Hematopoietic multipotent progenitor cell treated with erythropoietin and hydrocortisone succinate and interleukin-3 and kit ligand, for 6 days (in vitro differentiated cells): ENCODE measurements at regions not wholly inside any gene's neighbourhood (a gene's known extent, or its start where the extent isn't known, plus 50 kb on each side); places are given as distances from the start of the nearest gene placed in this dataset.

ENCODE experiments used
- DNase-seq: peaks from one replicate; pipeline ENCODE4 v3.0.0-alpha.2; 2015

DNA sequence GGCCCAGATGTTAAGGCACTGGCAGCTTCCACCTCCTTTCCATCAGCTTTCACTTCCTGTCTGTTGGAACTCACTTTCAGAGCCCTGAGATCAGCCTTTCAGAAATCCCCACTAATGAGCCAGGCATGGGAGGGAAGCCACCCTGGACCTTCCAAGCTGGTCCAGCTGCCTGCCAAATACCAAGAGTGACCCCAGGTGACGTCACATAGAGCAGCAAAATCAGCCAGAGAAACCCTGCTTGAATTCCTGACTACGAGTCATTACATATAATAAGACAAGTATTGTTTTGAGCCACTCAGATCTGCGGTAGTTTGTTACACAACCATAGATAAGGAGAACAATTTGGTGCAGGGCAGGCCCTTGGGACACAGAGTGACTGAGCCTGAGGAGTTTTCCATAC, 556.0 kb upstream of the JAG1 start:
- no peak for DNase-seq

DNA sequence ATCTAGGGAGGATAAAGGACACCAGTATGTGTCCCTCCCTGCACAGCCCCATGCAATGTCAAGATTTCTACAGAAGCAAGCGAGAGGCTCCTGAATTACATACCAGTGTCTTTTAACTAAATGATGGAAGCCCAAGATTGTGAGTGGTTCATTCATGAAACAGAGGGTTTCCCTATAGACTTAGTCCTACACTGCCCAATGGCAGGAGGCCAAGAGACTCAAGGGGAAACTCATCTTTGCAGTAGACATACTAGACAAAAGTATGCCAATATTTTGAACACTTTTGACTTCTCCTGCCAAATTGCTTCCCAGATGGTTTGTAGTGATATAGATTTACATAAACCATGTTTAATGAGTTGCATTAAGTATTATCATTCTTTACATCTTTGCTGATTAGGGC, 557.2 kb upstream of the JAG1 start:
- peak; percentile 8 for DNase-seq

DNA sequence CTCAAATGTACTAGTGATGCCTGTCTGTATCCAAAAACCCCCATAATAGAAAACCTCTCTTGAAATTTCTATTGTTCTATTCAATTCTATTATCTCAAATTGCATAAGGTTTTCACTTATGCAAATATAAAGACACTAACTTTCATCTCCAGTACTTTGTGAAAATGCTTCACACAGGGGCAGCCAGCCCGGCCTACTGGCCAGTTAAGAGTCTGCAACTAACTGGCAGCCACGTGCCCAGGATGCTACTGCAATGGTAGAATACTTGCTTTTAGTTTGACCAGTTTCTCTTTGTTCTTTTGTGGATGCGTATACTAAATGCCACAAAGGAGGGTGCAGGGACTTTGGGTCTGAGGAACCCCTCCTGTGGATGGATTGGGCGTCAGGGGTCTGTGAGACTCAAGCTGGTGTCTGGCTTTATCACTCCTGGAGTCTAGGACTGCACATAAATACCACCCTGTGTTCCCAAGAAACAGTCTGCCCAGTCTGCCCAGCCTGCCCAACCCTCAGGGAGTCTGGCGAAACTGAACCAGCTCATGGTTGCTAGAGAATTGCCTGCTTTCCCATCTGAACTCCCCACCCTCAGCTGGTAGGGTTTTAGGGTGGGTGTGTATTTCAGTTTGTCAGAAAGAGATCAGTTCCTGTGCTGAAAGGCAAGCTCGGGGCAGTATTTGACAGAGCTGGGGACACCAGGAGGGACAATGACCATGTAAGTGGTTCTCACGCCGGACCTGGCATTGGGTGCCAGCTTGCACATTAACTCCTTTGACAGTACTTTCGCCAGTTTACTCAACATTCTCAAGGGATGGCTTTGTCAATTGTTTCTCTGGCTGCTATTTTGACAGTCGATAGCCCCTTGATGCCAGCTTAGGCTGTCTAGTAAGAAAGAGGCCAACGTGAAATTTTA, 558.2 kb upstream of the JAG1 start:
- no peak for DNase-seq

DNA sequence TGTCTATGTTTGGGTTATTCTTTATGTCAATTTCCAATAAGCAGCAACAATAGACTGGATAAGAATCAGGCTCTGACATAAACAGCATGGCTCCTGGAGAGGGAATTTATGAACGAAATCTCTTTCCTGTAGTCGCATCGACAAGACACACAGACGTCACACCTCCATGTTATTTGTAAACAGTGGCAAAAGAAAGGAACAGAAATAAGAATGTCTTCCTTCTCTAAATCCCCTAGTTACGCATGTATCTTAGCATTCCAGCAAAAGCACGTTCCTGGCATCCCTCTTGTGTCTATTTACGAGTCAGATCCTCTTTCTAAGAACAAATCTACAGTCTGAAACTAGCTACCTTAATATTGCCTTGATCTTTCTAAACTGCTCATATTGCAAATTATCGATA, 559.1 kb upstream of the JAG1 start:
- no peak for DNase-seq

DNA sequence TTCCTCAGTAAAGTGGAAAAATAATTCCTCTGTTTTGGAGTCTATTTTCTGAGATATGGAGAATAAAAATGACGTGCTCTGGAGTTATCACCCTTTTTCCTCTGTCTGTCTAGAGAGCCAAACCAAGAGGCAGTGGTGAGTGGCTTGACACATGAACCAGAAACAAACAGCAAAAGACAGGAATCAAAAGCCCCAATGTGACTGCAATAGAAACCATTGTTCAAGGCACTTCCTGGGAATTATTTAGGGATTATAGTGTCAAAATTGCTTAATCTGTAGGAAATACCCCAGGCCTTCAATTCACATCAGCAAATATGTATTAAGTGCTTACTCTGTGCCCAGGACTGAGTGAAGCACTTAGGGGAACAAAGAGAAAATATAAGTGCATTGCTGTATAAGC, 560.4 kb upstream of the JAG1 start:
- DNase-seq, result no peak

DNA sequence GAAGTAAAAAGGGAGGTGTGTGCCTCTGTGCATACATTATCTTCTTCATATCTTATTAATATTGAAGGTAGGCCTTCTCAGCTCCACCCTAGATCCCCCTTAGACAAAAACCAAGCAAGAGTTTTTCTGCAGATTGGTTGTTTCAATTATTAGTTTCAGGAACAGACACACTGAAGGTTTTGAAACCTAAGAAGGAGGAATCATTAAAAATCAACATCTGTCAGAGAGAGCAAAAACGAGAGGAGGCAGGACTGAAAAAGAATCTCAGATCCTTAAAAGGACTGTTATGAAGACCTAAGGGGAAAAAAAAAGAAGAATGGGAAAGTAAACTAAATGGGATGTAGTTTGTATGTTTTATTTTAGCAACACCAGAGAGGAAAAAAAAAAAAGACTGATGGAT, 560.8 kb upstream of the JAG1 start:
- DNase-seq, result no peak

DNA sequence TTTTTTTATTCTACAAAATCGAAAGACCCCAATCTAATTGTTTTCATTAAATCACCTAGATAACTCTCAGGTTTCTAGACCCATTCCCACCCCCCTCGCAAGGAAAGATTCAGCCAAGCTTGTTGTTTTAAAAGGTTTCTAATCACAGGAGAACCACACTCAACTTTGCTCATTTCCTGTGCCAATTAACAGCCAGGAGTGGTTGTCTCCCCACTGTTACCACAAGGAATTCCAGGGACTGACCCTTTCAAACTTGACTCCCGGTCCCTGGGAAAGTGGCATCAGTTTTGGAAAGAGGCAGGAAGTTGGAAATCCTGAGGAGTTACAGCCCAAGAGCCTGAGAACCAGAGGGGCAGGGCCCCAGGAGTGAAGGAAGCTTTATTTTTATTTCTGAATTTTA, 561.3 kb upstream of the JAG1 start:
- DNase-seq, result no peak

DNA sequence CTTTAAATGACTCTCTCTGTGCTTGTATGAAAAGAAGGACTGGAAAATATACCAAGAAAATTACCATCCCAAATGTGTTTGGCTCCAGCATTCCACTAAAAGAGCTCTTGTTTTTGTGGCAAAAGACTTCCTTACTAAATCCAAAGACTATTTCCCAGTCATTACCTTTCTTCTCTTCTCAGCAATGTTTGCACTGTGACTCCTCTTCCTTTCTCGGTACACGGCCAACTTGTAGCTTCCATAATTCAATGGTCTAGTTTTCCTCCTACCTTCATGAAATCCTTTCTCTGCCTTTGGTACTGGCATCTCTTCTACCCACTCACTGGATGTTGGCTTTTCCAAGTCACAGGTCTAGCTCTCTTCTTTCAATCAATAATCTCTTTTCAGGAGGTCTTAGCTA, 568.5 kb upstream of the JAG1 start:
- DNase-seq, result no peak

DNA sequence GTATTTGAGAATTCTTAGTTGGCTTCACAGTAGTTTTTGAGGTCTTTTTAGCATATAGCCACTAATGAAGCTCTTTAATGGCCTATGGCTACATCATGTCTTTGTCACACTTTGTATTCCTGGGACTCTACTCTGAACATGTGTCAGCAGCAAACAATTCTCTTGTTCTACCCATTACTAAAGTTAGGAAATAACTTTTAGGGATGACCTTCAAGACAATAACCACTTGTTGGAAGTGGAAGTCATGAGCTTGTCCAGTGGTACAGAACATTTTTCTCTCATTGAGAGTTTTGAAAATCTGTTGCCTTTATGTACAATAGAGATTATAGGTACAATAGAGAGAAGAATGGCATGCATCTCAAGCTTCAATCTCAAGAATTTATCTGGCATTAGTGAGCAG, 571.6 kb upstream of the JAG1 start:
- no peak for DNase-seq

DNA sequence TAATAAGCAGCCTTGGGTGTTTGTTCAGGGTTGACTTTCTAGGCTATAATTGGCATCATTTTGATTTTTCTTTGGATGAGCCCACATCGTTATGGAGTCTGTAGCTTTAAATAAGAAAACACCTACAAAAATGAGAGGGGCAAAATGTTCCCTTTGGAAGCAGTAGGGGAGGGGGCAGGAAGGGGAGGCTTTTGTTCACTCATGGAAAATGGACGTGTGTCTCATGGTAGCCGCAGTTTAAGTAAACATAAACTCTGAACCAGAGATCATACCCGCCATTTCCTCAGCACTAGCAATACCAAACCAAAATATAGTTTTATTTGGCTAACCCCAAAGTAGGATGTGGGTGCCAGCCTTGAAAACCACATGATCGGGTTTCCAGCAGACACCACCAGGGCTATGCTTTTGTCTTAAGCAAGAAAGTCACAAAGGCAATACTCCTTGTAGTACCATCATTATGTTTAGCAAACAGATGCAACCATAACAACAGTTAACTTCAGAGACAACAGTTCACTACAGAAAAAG, 572.5 kb upstream of the JAG1 start:
- DNase-seq, result peak; percentile 22

DNA sequence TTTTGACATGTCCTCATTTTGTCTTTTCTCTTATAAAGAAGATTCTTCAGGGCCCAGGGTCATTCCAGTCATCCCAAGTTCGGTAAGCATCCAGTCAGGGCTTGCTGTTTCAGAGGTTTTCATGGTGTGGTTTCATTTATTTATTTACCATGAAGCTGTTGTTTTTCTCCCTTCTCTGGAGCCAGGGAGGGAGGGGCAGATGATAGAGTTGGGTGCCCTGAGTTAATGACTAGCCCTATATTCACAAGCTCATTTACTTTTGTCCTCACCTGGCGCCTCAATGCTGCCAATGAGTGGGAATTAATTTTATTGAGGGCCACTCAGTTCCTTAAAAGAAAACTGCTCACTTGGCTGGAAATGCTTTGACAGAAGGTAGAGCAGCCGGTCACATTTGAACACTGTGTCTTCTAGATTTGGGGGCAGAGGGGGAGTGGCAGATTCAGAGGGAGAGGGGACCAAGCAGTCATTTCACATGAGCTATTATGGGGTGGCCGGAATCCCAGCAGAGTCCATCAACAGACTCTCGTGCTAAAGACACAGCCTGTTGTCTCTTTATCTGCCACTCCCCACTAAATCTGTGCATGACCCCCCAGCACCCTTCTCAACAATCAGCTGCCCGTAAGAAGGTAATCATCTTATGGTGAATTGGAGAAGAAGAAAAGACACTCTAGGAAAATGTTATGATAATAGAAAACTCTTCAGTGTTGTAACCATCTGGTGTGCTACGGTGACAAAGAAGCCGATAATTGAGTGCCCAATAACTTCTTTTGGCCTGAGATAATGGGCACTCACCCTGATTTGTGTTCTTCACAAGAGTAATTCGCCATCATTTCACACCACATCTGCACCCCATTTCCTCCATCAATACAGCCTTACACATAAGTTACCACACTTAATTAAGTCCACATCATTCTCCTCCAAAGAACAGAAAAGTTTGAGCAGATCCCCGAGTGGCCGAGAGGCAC, 573.5 kb upstream of the JAG1 start:
- DNase-seq, result no peak

DNA sequence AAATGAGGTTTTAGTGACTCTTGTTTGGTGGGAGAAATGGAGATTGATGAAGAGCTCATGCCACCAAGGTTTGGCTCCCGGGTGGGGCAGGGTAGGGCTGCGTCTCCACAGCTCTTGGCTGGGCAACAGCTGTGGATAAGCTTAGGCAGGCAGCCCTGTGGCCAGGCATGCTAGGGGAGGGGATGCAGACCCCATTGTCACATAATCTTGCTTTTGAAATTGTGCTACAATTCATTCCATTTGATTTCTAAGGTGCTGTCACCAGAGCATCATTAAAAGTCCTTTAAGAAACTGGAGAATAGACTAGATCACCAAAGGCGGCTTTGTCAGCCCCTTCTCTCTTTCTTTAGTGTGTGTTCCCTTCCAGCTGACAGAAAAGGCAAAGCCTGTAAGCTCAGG, 574.2 kb upstream of the JAG1 start:
- no peak for DNase-seq

DNA sequence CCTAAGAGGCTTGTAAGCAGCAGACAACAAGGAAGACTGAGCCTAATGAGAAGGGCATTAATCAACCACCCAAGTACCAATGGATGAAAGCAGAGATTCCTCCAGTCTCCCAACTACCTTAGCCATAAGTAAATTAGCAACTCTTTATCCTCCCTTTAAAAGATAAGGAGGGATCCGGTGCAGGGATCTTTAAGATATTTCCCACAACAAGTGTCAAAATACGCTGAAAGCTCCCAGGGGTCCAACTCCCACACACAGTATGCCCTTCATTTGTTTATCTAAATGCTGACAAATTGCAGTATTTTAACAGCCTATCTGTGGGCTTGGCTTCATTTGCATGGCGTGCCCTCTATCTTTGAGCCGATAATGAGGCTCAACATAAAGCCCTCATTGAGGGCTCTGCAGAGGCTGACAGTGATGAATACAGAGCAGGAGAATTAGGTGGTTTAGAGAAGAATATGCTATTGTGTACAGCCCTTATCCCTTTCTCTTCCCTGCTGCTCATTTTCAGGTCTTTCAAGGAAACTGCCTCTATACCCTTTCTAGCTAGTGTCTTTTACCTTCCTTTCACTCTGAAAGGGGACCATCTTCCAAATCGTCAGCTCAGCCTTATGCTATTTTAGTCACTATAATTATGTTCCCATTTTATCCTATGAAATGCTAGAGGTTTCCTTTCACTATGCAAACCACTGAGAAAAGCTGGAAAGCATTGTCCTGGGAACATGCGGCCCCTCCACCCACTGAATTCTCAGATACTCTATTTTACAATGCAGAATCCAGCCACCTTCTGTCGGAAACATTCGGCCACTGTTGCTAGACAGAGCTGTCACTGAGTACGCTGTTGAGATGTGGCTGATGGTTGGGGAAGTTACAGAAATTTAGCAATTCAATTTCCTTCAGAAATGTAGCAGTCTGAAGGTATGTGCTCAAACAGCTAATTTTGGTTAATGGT, 575.2 kb upstream of the JAG1 start:
- peak; percentile 11 for DNase-seq

DNA sequence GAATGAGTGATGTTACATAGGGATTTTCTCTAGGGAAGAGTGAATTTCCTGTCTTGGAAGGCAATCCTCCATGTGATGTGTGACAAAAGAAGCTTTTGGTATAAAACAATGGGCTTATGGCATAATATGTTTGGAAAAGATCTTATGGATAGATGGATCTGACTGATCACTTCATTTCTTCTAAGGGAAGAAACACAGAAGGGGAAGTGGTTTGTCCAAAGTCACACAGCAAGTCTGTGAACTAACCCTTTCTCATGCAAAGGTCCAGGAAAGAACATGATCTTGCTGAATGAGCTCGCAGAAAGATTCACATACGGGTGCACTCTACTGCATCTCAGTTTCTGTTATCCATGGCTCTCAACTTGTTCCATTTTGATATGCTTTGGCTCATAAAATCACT, 575.9 kb upstream of the JAG1 start:
- DNase-seq, result no peak

DNA sequence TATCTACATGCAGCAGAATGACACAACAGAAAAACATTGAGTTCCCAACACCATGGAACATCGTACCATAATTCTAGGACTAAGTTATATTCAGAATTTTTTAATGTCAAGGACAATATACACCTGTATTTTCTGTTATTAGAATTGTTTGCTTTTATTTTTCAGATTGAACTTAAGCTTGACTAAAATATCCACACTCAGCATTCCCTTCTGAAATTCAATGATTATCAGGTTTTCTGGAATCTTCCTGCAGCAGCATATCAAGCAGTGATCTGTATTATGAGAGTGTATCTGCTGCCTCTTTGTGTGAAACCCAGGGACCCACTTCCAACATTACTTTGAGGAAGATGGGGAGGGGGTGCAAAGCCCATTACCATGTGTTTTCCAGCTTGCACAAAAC, 578.6 kb upstream of the JAG1 start:
- DNase-seq, result no peak

DNA sequence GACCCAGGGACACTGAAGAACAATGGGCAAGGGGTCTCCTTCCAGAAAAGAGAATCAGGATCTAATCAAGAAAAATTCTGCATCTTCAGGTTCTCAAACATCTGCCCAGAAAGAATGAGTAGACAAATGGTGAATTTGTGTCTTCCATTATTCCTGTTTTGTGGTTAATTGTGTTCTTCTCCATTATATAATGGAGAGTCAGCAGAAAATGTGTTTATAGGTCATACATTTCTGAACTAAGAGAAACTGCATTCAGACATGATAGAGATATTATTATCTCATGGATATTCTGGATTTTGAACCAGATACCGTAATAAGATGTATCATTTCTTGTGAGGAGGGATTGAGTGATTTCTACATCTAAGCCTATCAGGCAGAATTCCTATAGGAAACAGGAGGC, 581.7 kb upstream of the JAG1 start:
- DNase-seq, result no peak

DNA sequence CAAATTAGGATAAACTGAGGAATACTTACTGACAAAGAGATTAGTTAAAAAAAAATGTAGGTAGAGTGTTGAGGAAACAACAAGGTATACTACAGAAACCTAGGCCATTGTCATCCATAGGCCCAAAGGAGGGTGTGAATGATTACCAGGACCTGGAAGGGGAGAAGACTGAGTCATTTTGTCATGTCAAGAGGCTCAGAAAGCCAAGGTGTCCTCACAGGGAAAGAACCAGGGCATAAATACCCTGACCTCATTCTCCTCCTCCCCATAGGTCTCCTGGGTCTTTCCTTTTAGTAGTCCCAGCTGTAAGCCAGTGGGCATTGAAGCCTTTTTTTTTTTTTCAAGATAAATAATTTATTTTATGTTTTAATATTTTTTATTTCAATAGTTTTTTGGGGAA, 582.1 kb upstream of the JAG1 start:
- DNase-seq, result no peak

DNA sequence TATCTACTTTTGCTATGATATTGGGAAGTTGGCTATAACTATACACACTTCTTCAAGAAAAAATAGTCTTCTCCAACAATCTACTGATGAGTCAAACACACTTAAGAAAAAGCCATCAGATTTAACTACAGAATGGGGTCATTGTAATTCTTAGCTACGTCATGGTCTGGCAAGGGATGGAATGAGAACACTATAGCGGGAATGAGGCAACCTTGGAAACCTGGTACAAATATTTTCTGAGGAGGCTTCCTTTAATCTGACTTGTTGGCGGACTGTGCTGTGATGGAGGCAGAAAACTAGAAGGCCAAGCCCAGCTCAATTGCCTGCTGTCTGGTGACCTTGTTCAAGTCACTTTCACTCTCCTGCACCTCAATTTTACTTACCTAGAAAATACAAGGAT, 586.8 kb upstream of the JAG1 start:
- no peak for DNase-seq

DNA sequence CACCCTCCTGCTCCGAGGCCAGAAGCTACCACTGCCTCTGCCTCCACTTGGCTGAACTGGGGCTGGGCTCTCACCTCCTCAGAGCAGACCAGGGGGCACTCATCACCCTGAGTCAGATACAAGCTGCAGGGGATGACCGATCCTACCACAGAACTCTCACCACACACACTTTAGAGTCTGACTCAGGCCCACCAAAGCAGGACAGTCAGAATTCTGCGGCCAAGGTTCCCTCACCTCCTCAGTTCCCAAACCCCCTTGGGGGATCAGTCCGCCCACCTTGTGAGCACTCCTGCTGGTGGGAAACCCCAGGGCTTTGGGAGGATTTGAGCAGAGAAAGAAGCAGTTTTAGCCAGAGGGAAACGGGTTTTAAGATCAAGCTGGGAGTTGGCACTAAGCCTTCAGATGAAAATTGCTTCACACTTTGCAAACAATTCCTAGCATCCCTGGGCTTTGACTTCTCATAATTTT, 587.8 kb upstream of the JAG1 start:
- DNase-seq, result no peak

DNA sequence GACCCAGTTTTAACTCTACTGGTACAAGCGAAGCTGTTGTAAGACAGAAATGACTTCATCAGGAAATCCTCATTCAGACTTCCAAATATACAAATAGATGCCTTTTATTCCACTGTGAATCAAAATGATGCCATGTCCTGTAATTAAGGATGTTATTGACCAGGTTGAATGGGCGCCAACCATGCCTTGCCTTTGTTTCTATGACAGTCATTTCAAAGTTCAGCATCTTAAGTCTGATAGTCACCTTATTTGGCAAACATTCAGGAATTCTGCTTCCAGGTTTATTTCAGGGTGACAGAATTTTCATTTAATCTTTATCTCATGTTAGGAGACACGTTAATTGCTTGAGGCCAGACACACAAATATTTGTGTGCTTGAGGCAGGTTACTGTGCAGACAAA, 592.8 kb upstream of the JAG1 start:
- no peak for DNase-seq

DNA sequence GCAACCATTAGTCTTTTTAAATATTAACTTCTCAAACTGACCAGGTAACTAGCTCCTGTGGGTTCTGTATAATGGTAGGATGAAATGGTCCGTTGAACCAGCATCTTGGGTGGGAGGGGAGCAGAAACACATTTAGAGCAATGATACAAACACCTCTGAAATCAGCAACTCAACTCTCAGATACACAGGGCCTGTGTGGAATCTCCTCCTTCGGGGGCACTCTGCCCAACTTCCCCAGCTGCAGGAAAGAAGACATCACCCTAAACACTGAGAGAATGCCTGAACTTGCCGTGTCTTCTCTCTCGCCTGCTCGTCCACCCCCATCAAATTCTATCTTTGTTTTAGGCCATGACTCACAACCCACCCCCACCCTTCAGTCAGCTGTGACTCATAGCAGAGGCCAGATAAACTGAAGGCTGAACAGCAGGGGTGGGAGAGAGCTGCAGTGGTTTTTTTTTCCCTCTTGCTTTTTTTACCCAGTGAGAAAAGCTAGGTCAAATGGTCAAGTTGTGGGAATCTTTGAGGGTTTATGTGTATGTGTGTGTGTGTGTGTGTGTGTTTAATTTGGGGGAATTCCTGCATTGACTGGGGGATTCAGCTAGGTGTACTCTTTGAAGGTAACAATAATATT, 593.4 kb upstream of the JAG1 start:
- peak; percentile 60 for DNase-seq

DNA sequence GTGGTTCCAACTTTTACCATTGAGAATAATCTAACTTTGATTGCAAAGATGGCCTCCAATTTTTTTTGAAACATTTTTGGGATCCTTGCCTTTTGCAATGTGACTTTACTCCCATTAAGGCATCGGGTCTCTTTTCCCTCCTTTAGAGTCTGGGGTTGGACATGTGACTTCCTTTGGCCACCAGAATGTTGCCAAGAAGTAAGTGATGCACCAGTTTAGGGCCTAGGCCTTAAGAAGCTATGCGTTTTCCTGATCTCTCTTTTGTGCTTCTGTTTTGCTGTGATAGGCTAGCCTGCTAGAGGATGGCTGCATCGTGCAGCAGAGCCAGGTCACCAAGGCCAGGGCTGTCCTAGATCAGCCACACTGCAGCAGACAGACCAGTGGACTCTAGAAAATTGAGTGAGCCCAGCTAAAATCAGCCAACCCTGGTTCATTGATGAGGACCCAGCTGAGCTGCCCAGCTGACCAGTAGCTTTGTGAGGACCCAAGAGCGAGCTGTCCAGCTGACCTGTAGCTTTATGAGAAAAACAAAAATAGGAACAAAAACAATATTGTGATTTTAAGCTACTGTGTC, 594.0 kb upstream of the JAG1 start:
- DNase-seq, result no peak
